ENCODE measurements at regions not wholly inside any gene's neighbourhood (a gene's known extent, or its start where the extent isn't known, plus 50 kb on each side); places are given as distances from the start of the nearest gene placed in this dataset.

DNA sequence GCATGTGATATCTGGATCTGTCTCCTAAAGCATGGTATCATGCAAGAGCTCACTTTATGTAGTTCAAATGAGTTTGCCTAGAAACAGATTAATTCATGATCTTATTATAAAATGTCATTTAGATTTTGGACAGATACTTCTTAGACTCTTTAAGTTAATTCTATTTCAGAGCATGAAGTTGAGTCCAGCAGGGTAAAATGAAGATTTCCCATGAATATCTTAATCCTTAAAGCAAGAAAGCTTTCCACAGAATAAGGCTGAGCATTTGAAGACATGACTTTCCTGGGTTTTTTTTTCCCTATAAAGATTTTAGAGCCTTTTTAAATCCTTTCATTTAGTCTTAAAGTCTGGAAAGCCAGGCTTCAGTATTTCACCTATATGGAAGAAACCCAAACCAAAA is 556.0 kb upstream of the GJE1 start:
- TF ChIP-seq CTCF (IDR thresholded peaks at IDR 0.05), result no peak
- TF ChIP-seq POLR2A (IDR thresholded peaks at IDR 0.05), result no peak
